NCI-H446 treated with DMSO at 0.1 percent for 48 hours (cell line): ENCODE measurements at regions not wholly inside any gene's neighbourhood (a gene's known extent, or its start where the extent isn't known, plus 50 kb on each side); places are given as distances from the start of the nearest gene placed in this dataset.
"Not testable (repeated sequence)": the region's sequence is repeated elsewhere in the genome, so short reads cannot be mapped to it uniquely, and the experiment has no call there.

Experiments
- DNase-seq: peaks from one replicate; lab custom pipeline; 2025; lab: John Stamatoyannopoulos, UW

- DNase-seq, result not testable (repeated sequence)
Observed at GRCh38 chr4:126922328-126922938, 710.3 kb upstream of the INTU start.

GRCh38 chr4:126924237-126924636 lies 708.5 kb upstream of the INTU start:
- DNase-seq, result no peak

- DNase-seq, result not testable (repeated sequence)
Observed at GRCh38 chr4:126930059-126930458, 702.7 kb upstream of the INTU start.

- DNase-seq, result no peak
Observed at GRCh38 chr4:126935801-126936200, 697.0 kb upstream of the INTU start.

- DNase-seq, result no peak
Observed at GRCh38 chr4:126937342-126937741, 695.4 kb upstream of the INTU start.

GRCh38 chr4:126937846-126938422 lies 694.8 kb upstream of the INTU start:
- DNase-seq, result no peak

- no peak for DNase-seq
Observed at GRCh38 chr4:126939401-126939800, 693.4 kb upstream of the INTU start.

- no peak for DNase-seq
Observed at GRCh38 chr4:126947536-126947935, 685.2 kb upstream of the INTU start.

GRCh38 chr4:126954537-126955291 lies 678.0 kb upstream of the INTU start:
- DNase-seq, result no peak

- no peak for DNase-seq
Observed at GRCh38 chr4:126955292-126956183, 677.2 kb upstream of the INTU start.

- DNase-seq, result no peak
Observed at GRCh38 chr4:126956184-126956897, 676.4 kb upstream of the INTU start.

GRCh38 chr4:126957556-126957955 lies 675.2 kb upstream of the INTU start:
- no peak for DNase-seq

GRCh38 chr4:126957987-126958386 lies 674.8 kb upstream of the INTU start:
- DNase-seq, result no peak

GRCh38 chr4:126958482-126958881 lies 674.3 kb upstream of the INTU start:
- no peak for DNase-seq

GRCh38 chr4:126959056-126959745 lies 673.6 kb upstream of the INTU start:
- DNase-seq, result no peak

GRCh38 chr4:126960760-126961159 lies 672.0 kb upstream of the INTU start:
- no peak for DNase-seq

GRCh38 chr4:126961661-126962060 lies 671.1 kb upstream of the INTU start:
- DNase-seq, result no peak

GRCh38 chr4:126965877-126966276 lies 666.9 kb upstream of the INTU start:
- no peak for DNase-seq

- DNase-seq, result no peak
Observed at GRCh38 chr4:126969360-126970235, 663.2 kb upstream of the INTU start.

GRCh38 chr4:126973201-126973600 lies 659.6 kb upstream of the INTU start:
- DNase-seq, result no peak
